Upper lobe of left lung (tissue), 4 donors: ENCODE measurements at regions not wholly inside any gene's neighbourhood (a gene's known extent, or its start where the extent isn't known, plus 50 kb on each side); places are given as distances from the start of the nearest gene placed in this dataset.

Source experiments
- CTCF ChIP-seq, 6 experiments: fragments of 450-650 bp in 4 of 6; fragments of 200-600 bp in 2 of 6; sonication (generic) in 2 of 6; IDR thresholded peaks; one replicate each; pipeline ENCODE4 v1.5.1; 2016 to 2019; ENCODE audit warnings: antibody characterized with exemption in 6 of 6
- POLR2A ChIP-seq, 4 donors: fragments of 450-650 bp; IDR thresholded peaks; one replicate each; pipeline ENCODE4 v1.5.1; 2016 to 2017; ENCODE audit warnings: antibody characterized with exemption in 4 of 4, mild to moderate bottlenecking in 2 of 4
- POLR2AphosphoS5 ChIP-seq, 2 donors: sonication (generic); formaldehyde crosslinking; IDR thresholded peaks; one replicate each; pipeline ENCODE4 v1.5.1; 2017; ENCODE audit warnings: antibody characterized with exemption in 2 of 2

DNA sequence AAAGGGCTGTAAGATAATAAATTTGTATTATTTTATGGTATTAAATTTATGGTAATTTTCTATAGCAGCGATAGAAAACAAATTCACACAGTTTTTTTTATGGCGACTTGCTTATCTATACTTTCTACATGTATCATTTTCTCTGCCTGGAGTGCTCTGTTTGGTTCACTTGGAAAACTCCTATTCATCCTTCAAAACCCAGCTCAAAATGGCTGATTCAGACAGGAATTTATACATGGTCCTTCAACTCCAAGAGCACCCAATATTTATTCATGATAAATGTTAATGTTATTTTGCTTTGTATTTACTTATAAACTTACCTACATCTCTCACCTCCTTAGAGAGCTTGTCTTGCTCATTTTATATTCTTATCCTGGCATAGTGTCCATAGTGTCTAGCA lies 55.6 kb upstream of the SSX2IP start:
- TF ChIP-seq CTCF (IDR thresholded peaks at IDR 0.05) = no peak
- TF ChIP-seq POLR2A (IDR thresholded peaks at IDR 0.05) = no peak
- TF ChIP-seq POLR2AphosphoS5 (IDR thresholded peaks at IDR 0.05) = no peak
